Cardiac fibroblast (primary cell): ENCODE measurements at regions not wholly inside any gene's neighbourhood (a gene's known extent, or its start where the extent isn't known, plus 50 kb on each side); places are given as distances from the start of the nearest gene placed in this dataset.

Experiments used
- DNase-seq, 2 donors: peaks; one replicate each; pipeline versions ENCODE4 v3.0.0 to v3.0.0-alpha.2; 2010; ENCODE audit warnings: low read depth in 2 of 2
- H3K4me3 ChIP-seq, 2 donors: replicated peaks in 1 of 2; 1 replicate in 1 of 2; 2 replicates in 1 of 2; pipeline ENCODE4 v1.5.1; 2011; ENCODE audit warnings: low read depth in 2 of 2, low read length in 2 of 2, mild to moderate bottlenecking in 2 of 2, moderate library complexity in 1 of 2
- TF ChIP-seq, protein P1 (sequence below): IDR thresholded peaks from one replicate; pipeline ENCODE4 v1.5.1; 2011; ENCODE audit warnings: low read depth, mild to moderate bottlenecking, low read length, inconsistent platforms

DNA sequence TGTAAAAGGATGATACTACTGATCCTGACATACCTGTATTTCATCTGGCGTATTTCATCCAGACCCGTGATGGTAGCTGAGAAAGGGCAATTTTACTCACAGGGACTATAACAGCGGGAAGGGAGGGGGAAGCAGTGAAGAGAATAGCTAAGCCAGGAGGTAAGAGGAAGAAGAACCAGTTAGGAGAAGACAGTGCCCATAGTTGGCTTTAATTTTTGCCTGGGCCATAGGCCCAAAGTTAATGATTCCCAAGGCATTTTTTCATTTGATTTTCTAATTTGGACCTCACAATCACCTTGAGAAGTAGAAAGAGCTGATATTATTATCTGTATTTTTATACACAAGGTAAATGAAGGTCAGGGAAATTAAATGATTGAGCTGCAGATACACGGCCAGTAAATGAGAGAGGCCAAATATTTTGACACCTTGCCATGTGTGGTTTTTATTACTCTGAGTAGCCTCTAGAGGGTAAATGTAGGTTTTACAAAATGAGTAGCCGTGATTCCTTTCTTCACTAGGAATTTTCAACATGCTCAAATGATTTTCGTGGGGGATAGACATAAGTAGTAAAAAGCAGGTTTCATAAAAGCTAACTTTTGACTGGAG is 382.2 kb downstream of the FUT8 start:
- DNase-seq, result no peak
- no peak overlapping the region for H3K4me3 ChIP-seq
- TF ChIP-seq, protein P1, sequence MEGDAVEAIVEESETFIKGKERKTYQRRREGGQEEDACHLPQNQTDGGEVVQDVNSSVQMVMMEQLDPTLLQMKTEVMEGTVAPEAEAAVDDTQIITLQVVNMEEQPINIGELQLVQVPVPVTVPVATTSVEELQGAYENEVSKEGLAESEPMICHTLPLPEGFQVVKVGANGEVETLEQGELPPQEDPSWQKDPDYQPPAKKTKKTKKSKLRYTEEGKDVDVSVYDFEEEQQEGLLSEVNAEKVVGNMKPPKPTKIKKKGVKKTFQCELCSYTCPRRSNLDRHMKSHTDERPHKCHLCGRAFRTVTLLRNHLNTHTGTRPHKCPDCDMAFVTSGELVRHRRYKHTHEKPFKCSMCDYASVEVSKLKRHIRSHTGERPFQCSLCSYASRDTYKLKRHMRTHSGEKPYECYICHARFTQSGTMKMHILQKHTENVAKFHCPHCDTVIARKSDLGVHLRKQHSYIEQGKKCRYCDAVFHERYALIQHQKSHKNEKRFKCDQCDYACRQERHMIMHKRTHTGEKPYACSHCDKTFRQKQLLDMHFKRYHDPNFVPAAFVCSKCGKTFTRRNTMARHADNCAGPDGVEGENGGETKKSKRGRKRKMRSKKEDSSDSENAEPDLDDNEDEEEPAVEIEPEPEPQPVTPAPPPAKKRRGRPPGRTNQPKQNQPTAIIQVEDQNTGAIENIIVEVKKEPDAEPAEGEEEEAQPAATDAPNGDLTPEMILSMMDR, result no peak

DNA sequence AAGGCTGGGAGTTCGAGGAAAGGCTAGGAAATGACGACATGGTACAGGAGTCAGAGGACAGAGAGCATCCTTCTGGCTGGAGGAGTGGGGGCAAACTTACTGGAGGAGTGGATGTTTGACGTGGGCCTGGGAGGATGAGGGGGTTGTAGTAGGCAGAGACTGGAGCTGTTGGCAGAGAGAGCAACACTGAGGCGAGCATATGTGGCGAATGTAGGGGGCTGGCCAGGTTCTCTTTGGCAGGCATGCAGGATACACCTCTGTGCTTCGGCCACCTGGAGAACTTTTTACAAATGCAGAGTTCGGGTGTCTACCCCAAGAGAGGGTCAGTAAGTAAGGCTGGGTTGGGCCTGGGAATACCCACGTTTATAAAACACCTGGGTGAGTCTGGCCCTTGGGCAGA is 385.7 kb downstream of the FUT8 start:
- no peak overlapping the region for H3K4me3 ChIP-seq
- TF ChIP-seq, protein P1, result no peak
- no peak for DNase-seq

DNA sequence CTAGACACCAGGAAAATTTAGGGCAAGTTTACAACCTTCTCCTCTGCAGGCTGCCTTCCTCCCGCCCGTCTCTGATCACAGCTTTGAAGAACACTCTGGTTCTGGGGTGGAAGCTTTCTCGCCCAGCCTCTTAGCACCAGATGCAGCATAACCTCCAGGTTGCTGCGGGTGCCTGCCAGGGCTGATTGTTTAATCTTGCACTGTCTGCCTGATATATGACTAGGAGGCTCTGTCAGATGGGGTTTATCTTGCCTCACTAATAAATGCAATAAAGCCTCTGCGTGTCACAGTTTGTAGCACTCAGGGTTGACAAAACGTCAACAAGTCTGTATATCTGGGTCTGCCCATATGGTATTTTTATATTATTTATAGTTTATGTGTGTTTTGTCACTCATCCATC is 388.2 kb downstream of the FUT8 start:
- TF ChIP-seq, protein P1, result no peak
- DNase-seq, result no peak
- no peak overlapping the region for H3K4me3 ChIP-seq

DNA sequence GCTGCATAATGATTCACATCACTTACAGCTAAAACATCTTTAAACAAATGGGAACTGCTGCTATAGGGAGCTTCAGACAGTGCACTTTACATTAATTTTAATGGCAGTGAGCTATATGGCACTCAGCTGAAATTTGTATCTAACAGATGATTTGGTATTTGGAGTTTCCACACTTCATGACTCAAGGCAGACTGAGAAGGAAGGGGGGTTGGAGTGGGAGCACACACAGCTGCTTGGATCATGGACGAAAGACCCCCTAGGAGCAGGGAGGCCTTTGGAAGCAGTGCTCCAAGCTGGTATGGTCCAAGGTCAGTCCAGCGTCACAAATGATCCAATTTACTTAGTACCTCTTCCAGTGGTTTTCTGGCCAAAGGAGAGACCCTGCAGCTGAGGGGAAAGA is 389.7 kb downstream of the FUT8 start:
- H3K4me3 ChIP-seq, result no peak overlapping the region
- no peak for DNase-seq
- TF ChIP-seq, protein P1, result no peak

DNA sequence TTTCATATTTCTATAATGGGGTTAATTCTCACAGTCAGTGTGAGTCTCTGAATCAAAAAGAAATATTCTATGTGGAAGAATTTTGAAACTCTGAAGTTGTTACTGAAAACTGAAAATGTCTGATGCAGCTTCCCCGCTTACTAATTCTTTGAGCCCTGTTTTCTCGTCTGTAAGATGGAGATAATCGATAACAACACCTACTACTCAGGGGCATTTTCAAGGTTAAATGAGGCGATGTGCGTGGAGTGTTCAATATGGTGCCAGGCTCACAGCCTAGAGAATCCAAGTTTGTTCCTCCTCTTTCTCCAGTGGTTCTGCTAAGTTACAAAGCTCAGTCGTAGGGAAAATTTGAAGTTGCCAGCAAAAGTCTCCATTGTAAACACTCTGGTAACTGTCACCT is 391.4 kb downstream of the FUT8 start:
- DNase-seq, result no peak
- TF ChIP-seq, protein P1, result no peak

DNA sequence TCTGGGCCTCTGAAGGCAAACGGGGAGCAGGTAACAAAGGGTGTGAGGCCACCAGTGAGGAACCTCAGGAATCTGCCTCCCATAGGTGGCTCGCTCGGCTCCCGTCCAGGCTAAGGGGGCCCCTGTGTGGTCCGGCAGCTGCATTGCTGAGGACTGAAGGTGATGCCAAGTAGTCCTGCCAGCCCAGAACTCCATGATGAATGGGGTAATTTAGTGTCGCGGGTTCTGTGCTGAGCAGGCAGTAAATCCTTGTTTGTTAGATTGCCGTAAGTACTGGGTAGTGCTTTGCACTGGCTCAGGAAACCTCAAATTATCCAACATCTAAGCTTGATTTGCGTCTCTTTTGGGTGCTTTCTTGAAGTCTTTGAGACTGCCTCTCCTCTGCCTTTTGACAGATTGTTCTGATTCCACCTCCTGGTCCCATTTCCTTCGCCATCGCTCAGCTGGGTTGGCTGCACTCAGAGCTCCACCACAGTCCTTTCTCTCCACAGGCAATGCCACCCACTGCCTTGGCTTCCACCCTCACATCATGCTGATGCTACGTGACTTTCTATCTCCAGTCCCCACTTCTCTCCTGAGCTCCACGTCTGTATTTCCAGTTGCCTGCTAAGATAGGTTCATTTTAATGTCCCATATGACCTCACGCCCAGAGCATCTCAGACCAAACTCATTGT is 392.0 kb downstream of the FUT8 start:
- no peak for DNase-seq
- H3K4me3 ChIP-seq, result no peak overlapping the region
- TF ChIP-seq, protein P1, result no peak

More for the DNA sequence above, 391.4 kb downstream of the FUT8 start:
- no peak overlapping the region for H3K4me3 ChIP-seq
